CD4-positive, alpha-beta T cell treated with Interferon gamma for 1 hour (primary cell): ENCODE measurements at regions not wholly inside any gene's neighbourhood (a gene's known extent, or its start where the extent isn't known, plus 50 kb on each side); places are given as distances from the start of the nearest gene placed in this dataset.
"Not testable (repeated sequence)": the region's sequence is repeated elsewhere in the genome, so short reads cannot be mapped to it uniquely, and the experiment has no call there.

Experiments used
- DNase-seq: peaks from one replicate; pipeline ENCODE4 v3.0.0-alpha.2; 2020

GRCh38 chr10:130929422-130930325 lies 381.8 kb downstream of the TCERG1L start:
- DNase-seq, result no peak

GRCh38 chr10:130930821-130931220 lies 380.7 kb downstream of the TCERG1L start:
- no peak for DNase-seq

GRCh38 chr10:130931256-130931655 lies 380.3 kb downstream of the TCERG1L start:
- DNase-seq, result no peak

- no peak for DNase-seq
Observed at GRCh38 chr10:130932326-130933007, 379.1 kb downstream of the TCERG1L start.

GRCh38 chr10:130933008-130933390 lies 378.5 kb downstream of the TCERG1L start:
- DNase-seq, result no peak

- no peak for DNase-seq
Observed at GRCh38 chr10:130934293-130935127, 377.0 kb downstream of the TCERG1L start.

GRCh38 chr10:130935128-130935439 lies 376.4 kb downstream of the TCERG1L start:
- DNase-seq, result no peak

- no peak for DNase-seq
Observed at GRCh38 chr10:130935897-130936550, 375.5 kb downstream of the TCERG1L start.

GRCh38 chr10:130936851-130937250 lies 374.7 kb downstream of the TCERG1L start:
- no peak for DNase-seq

- DNase-seq, result no peak
Observed at GRCh38 chr10:130938051-130938450, 373.5 kb downstream of the TCERG1L start.

- DNase-seq, result not testable (repeated sequence)
Observed at GRCh38 chr10:130938891-130939290, 372.6 kb downstream of the TCERG1L start.

GRCh38 chr10:130941886-130942285 lies 369.6 kb downstream of the TCERG1L start:
- DNase-seq, result no peak

- DNase-seq, result no peak
Observed at GRCh38 chr10:130952086-130952485, 359.4 kb downstream of the TCERG1L start.

- DNase-seq, result no peak
Observed at GRCh38 chr10:130954326-130954905, 357.1 kb downstream of the TCERG1L start.

- no peak for DNase-seq
Observed at GRCh38 chr10:130956251-130956650, 355.3 kb downstream of the TCERG1L start.

- no peak for DNase-seq
Observed at GRCh38 chr10:130957423-130957822, 354.1 kb downstream of the TCERG1L start.

- no peak for DNase-seq
Observed at GRCh38 chr10:130958003-130958402, 353.5 kb downstream of the TCERG1L start.

GRCh38 chr10:130958981-130959751 lies 352.4 kb downstream of the TCERG1L start:
- no peak for DNase-seq

- no peak for DNase-seq
Observed at GRCh38 chr10:130959752-130960195, 351.7 kb downstream of the TCERG1L start.

GRCh38 chr10:130960531-130960930 lies 351.0 kb downstream of the TCERG1L start:
- no peak for DNase-seq

- no peak for DNase-seq
Observed at GRCh38 chr10:130961506-130962239, 349.8 kb downstream of the TCERG1L start.
